Natural killer cell treated with Interleukin-12 subunit alpha and Interleukin-12 subunit beta and Interleukin-15 and Interleukin-18, amount 100 ng/mL, for 72 hours (primary cell): ENCODE measurements at regions not wholly inside any gene's neighbourhood (a gene's known extent, or its start where the extent isn't known, plus 50 kb on each side); places are given as distances from the start of the nearest gene placed in this dataset.
"Not testable (repeated sequence)": the region's sequence is repeated elsewhere in the genome, so short reads cannot be mapped to it uniquely, and the experiment has no call there.

Experiments
- ATAC-seq, 2 donors: fragments of 150-1000 bp; cut with Tn5 transposase in 1 of 2; sonication (Bioruptor Pico), chemical (Tn5 transposase) in 1 of 2; 2 replicates each; pipeline ENCODE4 v1.10.0; 2021
- DNase-seq: peaks from one replicate; pipeline ENCODE4 v3.0.0; 2022; ENCODE audit warnings: low spot score
- H3K27ac Mint-ChIP-seq, 2 donors: 1 replicate in 1 of 2; 2 replicates in 1 of 2; pipeline ENCODE4 v1.8.0; 2022; ENCODE audit warnings: mixed read lengths in 2 of 2, mild to moderate bottlenecking in 1 of 2, moderate library complexity in 1 of 2
- H3K27me3 Mint-ChIP-seq, 2 donors: 1 replicate in 1 of 2; 2 replicates in 1 of 2; pipeline ENCODE4 v1.8.0; 2022; ENCODE audit warnings: mixed read lengths in 2 of 2
- H3K36me3 Mint-ChIP-seq: one replicate; pipeline ENCODE4 v1.8.0; 2022; ENCODE audit warnings: mixed read lengths
- H3K4me1 Mint-ChIP-seq, 2 donors: 1 replicate in 1 of 2; 2 replicates in 1 of 2; pipeline ENCODE4 v1.8.0; 2022; ENCODE audit warnings: low read depth in 2 of 2, mixed read lengths in 2 of 2, mild to moderate bottlenecking in 1 of 2
- H3K4me3 Mint-ChIP-seq: one replicate; pipeline ENCODE4 v1.8.0; 2022; ENCODE audit warnings: mixed read lengths
- H3K9me3 Mint-ChIP-seq: 2 replicates; pipeline ENCODE4 v1.8.0; 2022; ENCODE audit warnings: mixed read lengths

- no peak overlapping the region for H3K27ac Mint-ChIP-seq
- no peak for ATAC-seq
- H3K9me3 Mint-ChIP-seq, result no peaks in the 10 kb centered on the region
- no peaks in the 10 kb centered on the region for H3K36me3 Mint-ChIP-seq
- no peak overlapping the region for H3K4me3 Mint-ChIP-seq
- no peaks in the 10 kb centered on the region for H3K4me1 Mint-ChIP-seq
- no peak for DNase-seq
- H3K27me3 Mint-ChIP-seq, result peaks cover 8 to 9% of the 10 kb centered on the region in 2 donors
Measured at GRCh38 chr4:8676676-8677075, 84.1 kb downstream of the CPZ start.

GRCh38 chr4:8675906-8676305, 83.3 kb downstream of the CPZ start:
- H3K9me3 Mint-ChIP-seq, result no peaks in the 10 kb centered on the region
- H3K27me3 Mint-ChIP-seq, result peaks cover 15 to 16% of the 10 kb centered on the region in 2 donors
- H3K27ac Mint-ChIP-seq, result no peak overlapping the region
- ATAC-seq (no peak), DNase-seq (no peak)
- H3K36me3 Mint-ChIP-seq, result no peaks in the 10 kb centered on the region
- H3K4me1 Mint-ChIP-seq, result no peaks in the 10 kb centered on the region
- no peak overlapping the region for H3K4me3 Mint-ChIP-seq

DNA sequence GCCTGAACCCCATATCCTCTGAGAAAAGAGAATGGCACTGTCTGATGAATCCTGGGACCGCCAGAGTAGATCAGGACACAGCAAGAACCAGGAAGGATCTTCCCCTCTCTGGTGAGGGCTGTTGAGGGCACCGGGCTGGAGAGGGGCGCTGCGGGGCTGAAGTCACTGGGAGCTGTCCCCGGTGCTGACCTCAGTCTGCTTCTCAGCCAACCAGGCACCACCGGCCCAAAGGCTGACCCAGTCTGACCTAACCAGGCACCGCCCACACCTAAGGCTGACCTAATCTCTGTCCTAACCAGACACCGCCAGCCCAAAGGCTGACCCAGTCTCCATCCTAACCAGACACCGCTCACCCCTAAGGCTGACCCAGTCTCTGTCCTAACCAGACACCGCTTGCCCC, 82.8 kb downstream of the CPZ start:
- peak; percentile 18 to 43 for ATAC-seq
- no peaks in the 10 kb centered on the region for H3K36me3 Mint-ChIP-seq
- no peaks in the 10 kb centered on the region for H3K4me1 Mint-ChIP-seq
- no peaks in the 10 kb centered on the region for H3K9me3 Mint-ChIP-seq
- DNase-seq, result no peak
- no peak overlapping the region for H3K4me3 Mint-ChIP-seq
- H3K27ac Mint-ChIP-seq, result no peak overlapping the region
- peaks cover 12 to 15% of the 10 kb centered on the region in 2 donors for H3K27me3 Mint-ChIP-seq

DNA sequence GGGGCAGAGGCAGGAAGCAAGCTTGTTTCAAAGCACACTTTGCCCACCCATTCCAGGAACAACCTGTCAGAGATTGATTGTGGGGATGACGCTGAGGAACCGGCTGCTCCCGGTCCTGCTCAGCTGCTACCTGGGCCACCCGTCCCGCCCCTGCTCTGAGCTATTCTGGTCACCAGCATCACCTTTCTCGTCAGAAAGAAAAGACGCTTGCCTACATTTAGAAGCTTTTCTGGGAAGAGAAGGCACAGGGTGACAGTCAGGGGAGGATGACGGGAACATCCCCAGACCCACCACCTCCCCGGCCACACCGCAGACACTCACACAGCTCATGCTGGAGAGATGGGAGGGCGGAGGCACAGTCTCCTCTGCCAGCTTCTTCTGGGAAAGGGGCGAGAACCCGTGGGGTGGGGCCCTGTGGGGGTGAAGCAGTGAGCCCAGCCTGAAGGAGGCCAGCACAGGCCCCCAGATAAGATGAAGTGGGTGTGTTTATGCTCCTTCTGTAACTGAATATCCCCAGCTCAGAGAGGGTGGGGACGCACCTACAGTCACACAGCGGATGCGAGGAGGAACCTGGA, 81.8 kb downstream of the CPZ start:
- no peaks in the 10 kb centered on the region for H3K36me3 Mint-ChIP-seq
- no peaks in the 10 kb centered on the region for H3K9me3 Mint-ChIP-seq
- H3K27me3 Mint-ChIP-seq, result peaks cover 11 to 15% of the 10 kb centered on the region in 2 donors
- no peak overlapping the region for H3K27ac Mint-ChIP-seq
- ATAC-seq (no peak), DNase-seq (no peak)
- no peak overlapping the region for H3K4me3 Mint-ChIP-seq
- no peaks in the 10 kb centered on the region for H3K4me1 Mint-ChIP-seq

DNA sequence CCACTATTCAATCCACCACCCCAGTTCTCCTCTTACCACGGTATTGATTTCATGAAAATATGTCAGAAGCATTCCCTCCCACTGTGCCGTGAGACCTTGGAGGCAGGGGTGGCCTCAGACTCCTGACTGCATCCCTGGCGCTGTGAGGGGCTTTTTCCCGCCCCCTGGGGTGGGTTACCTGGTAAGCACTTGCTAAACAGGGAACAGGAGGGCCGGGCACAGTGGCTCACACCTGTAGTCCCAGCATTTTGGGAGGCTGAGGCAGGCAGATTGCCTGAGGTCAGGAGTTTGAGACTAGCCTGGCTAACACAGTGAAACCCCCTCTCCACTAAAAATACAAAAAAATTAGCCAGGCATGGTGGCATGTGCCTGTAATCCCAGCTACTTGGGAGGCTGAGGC, 80.5 kb downstream of the CPZ start:
- not testable (repeated sequence) for H3K9me3 Mint-ChIP-seq, H3K4me1 Mint-ChIP-seq, ATAC-seq, H3K27ac Mint-ChIP-seq, H3K36me3 Mint-ChIP-seq, H3K4me3 Mint-ChIP-seq, DNase-seq
- peaks cover 14 to 20% of the 10 kb centered on the region in 2 donors for H3K27me3 Mint-ChIP-seq

DNA sequence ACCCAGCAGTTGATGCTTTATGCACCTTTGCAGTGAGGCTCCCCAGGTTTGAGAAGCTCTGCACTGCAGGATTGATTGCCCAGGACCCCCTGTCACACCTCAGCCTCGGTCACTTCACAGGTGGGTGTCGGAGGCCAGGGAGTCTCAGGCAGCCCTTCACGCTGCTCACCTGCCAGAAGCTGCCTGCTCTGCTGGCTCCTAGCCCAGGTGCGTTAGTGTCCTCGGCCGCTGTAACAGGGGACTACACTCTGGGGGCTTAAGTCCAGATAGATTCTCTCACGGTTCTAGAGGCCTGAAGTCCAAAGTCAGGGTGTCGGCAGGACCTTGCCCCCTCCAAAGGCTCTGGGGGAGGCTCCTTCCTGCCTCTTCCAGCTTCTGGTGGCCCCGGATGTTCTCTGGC, 79.9 kb downstream of the CPZ start:
- H3K36me3 Mint-ChIP-seq, result no peaks in the 10 kb centered on the region
- peaks cover 15 to 23% of the 10 kb centered on the region in 2 donors for H3K27me3 Mint-ChIP-seq
- ATAC-seq (peak in 1 of 2 donors; percentile 36), DNase-seq (no peak)
- no peak overlapping the region for H3K27ac Mint-ChIP-seq
- no peak overlapping the region for H3K4me3 Mint-ChIP-seq
- H3K4me1 Mint-ChIP-seq, result no peaks in the 10 kb centered on the region
- H3K9me3 Mint-ChIP-seq, result no peaks in the 10 kb centered on the region

DNA sequence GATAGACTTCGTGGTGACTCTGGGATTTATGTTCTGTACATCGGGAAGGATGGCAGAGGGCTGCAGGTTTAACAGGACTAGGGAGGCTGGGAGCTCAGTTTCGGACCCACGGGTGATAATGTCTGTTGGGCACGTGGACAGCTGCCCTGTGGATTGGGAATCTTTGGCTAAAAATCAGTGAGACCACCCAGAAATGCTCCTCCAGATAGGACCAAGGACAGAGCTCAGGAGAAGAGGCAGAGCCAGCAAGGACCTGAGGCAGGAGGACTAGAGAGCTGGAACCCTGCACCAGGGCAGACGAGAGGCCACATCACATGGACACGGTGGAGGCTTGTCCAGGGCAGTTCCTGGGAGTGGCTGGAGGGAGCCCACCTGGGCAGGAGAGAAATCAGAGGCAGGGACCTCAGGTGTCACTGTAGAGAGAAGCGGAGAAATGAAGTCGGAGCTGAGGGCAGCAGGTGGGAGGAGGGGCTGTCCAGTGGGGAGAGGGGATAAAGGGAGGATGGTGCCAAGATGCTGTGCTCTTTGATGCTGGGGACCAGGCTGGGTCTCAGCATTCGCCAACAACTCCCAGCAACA, 79.2 kb downstream of the CPZ start:
- ATAC-seq (no peak), DNase-seq (no peak)
- Mint-ChIP-seq H3K9me3 (no peaks in the 10 kb centered on the region), H3K4me1 (no peaks in the 10 kb centered on the region), H3K27me3 (peaks cover 15 to 23% of the 10 kb centered on the region in 2 donors), H3K36me3 (no peaks in the 10 kb centered on the region), H3K4me3 (no peak overlapping the region), H3K27ac (no peak overlapping the region)
